Fibroblast of mammary gland (primary cell): ENCODE measurements at regions not wholly inside any gene's neighbourhood (a gene's known extent, or its start where the extent isn't known, plus 50 kb on each side); places are given as distances from the start of the nearest gene placed in this dataset.
"Not testable (repeated sequence)": the region's sequence is repeated elsewhere in the genome, so short reads cannot be mapped to it uniquely, and the experiment has no call there.

Experiments used
- DNase-seq: peaks from one replicate; pipeline ENCODE4 v3.0.0-alpha.2; 2010; ENCODE audit warnings: low read depth
- H3K4me3 ChIP-seq: 2 replicates; pipeline ENCODE4 v1.5.1; 2011; ENCODE audit warnings: low read depth, mild to moderate bottlenecking, low read length, moderate library complexity; ENCODE audit not compliant: control insufficient read depth
- TF ChIP-seq, protein P1 (sequence below): conservative IDR thresholded peaks from 2 replicates; pipeline ENCODE4 v1.5.1; 2011; ENCODE audit warnings: low read depth, low read length, inconsistent platforms; ENCODE audit not compliant: control insufficient read depth, insufficient read depth

GRCh38 chr5:85395526-85395925, 1010.8 kb upstream of the EDIL3 start:
- no peak overlapping the region for H3K4me3 ChIP-seq
- TF ChIP-seq, protein P1, sequence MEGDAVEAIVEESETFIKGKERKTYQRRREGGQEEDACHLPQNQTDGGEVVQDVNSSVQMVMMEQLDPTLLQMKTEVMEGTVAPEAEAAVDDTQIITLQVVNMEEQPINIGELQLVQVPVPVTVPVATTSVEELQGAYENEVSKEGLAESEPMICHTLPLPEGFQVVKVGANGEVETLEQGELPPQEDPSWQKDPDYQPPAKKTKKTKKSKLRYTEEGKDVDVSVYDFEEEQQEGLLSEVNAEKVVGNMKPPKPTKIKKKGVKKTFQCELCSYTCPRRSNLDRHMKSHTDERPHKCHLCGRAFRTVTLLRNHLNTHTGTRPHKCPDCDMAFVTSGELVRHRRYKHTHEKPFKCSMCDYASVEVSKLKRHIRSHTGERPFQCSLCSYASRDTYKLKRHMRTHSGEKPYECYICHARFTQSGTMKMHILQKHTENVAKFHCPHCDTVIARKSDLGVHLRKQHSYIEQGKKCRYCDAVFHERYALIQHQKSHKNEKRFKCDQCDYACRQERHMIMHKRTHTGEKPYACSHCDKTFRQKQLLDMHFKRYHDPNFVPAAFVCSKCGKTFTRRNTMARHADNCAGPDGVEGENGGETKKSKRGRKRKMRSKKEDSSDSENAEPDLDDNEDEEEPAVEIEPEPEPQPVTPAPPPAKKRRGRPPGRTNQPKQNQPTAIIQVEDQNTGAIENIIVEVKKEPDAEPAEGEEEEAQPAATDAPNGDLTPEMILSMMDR: no peak
- no peak for DNase-seq

- H3K4me3 ChIP-seq: no peak overlapping the region
- no peak for DNase-seq
- TF ChIP-seq, protein P1: no peak
Measured at GRCh38 chr5:85397451-85397850, 1012.8 kb upstream of the EDIL3 start.

DNA sequence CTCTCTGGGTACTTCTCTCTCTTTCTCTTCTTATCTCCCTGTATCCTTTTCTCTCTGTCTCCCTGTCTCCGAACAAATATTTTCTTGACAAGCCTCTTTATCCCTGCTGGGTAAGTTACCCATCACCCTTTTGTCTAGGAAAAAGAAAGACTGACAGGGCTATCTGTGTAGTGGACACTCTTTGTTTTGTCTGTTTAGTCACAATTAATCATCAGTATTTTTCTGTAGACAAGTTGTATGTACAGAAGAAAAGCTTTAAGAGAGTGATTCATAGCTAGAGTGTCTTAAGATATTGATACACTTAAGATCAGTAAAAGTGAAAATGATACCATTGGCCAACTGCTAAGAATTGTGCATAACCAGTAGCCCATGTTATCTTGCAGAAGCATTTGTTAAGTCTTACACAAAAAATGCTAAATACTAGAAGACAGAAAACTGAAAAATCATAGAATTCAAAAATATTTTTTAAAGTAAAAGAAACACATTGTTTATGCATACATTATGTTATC, 1043.8 kb upstream of the EDIL3 start:
- DNase-seq: no peak
- H3K4me3 ChIP-seq: no peak overlapping the region
- TF ChIP-seq, protein P1: no peak

DNA sequence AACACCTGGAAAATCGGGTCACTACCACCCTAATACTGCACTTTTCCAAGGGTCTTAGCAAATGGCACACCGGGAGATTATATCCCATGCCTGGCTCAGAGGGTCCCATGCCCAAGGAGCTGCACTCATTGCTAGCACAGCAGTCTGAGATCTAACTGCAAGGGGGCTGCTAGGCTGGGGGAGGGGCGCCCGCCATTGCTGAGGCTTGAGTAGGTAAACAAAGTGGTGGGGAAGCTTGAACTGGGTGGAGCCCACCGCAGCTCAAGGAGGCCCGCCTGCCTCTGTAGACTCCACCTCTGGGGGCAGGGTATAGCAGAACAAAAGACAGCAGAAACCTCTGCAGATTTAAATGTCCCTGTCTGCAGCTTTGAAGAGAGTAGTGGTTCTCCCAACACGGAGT, 1047.0 kb upstream of the EDIL3 start:
- DNase-seq, H3K4me3 ChIP-seq: not testable (repeated sequence)

GRCh38 chr5:85441156-85441555, 1056.5 kb upstream of the EDIL3 start:
- no peak for DNase-seq
- TF ChIP-seq, protein P1: no peak
- H3K4me3 ChIP-seq: no peak overlapping the region

GRCh38 chr5:85441853-85442252, 1057.2 kb upstream of the EDIL3 start:
- no peak for DNase-seq

DNA sequence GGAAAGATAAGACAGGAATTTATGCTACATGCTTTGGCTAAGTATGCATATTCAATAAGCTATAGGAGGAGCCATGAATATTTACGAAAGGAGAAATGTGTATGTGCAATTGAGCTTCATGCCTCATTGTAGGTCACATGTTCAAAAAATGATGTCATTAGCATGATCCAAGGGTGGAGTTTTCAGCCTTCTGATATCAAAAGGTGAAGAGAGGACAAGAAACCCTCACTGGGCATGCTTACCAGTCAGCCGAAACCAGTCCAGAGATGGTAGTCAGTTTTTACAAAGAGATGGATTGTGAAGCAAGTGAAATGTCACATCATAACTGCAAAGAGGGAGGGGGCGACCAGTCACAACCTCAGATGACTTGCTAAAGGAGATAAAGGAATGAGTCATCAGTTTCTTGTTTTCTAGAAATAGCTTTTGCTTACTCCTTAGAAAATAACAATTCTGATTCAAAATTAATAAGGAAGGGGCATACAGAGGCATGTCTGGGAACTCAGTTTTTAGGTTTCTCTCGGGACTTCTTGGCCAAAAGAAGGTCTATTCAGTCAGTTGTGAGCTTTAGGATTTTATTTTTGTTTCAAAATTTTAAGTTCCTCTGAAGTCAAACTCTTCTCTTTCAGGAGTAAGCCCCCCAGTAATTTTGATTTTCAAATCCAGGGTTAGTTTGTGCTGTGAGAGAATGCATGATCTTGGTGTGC, 1067.8 kb upstream of the EDIL3 start:
- no peak for DNase-seq

More at GRCh38 chr5:85441853-85442252, 1057.2 kb upstream of the EDIL3 start:
- TF ChIP-seq, protein P1: no peak
- H3K4me3 ChIP-seq: no peak overlapping the region

More for the DNA sequence above, 1067.8 kb upstream of the EDIL3 start:
- TF ChIP-seq, protein P1: no peak
- H3K4me3 ChIP-seq: no peak overlapping the region
